ENCODE measurements at regions not wholly inside any gene's neighbourhood (a gene's known extent, or its start where the extent isn't known, plus 50 kb on each side); places are given as distances from the start of the nearest gene placed in this dataset.

DNA sequence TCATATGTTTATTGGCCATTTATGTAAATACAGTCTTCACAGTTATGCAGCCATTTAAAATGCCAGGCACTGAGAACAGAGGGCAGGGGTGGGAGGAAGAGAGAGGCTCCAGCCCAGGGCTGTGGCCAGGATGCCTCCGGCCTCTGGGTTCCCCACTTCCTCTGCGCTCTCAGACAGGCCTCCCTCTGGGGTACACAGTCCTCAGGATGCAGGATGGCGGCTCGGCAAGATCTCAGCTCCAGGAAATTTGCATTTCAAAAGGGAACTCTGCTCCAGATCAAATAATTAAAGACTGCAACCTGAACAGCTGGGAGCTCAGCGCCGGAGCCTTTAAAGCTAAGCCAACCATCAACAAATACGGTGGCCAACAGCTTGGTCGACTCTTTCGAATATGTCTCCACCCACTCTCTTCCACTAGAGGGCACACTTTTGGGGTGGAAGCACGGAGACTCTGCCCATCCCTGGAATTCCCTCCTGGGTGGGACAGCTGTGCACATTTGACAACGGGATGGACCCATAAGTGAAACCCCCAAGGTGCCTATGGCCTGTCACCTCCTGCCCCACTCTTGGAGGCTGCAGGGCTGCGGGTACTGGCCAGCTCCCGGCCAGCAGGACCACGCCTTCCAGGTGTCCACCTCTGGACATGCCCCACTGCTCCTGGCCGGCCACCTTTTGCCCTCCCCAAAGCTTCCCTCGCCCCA is 1044.7 kb downstream of the BRD1 start:
- intact Hi-C loops (cut with micrococcal nuclease) = no loop called here
- DNase-seq = no peak
- Mint-ChIP-seq H3K4me3 (no peak overlapping the region), H3K36me3 (ENCODE audit: low read depth) (no peaks in the 10 kb centered on the region), H3K9me3 (no peaks in the 10 kb centered on the region), H3K27ac (no peak overlapping the region), H3K27me3 (ENCODE audit: low read depth) (peaks cover 5% of the 10 kb centered on the region), H3K4me1 (ENCODE audit: low read depth) (no peaks in the 10 kb centered on the region)
- CTCF ChIA-PET = interaction anchor here (0.5 to 1.1 kb wide), 3 partner anchors 18 to 522 kb away, joined by 3 to 4 read pairs (median 4); no protein-coding TSS in a partner anchor

DNA sequence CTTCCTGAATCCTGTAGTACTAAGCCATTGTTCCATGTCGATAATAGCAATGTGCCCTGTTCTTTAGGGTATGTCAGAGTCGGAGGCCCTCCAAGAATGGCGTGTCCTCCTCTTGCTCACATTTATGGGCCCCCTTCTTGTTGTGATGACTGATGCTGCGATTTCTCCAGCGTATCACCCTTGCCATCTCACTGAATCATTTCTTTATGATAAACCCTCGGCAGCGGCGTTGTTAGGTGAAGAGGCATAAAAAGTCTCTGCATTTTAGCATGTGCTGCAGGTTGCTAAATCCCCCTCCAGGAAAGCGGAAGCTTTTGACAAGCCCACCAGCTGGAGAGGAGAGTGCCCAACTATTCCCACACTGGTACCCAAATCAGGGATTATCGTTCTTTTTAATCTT is 1045.3 kb downstream of the BRD1 start:
- intact Hi-C loops (cut with micrococcal nuclease) = no loop called here
- Mint-ChIP-seq H3K4me3 (no peak overlapping the region), H3K9me3 (no peaks in the 10 kb centered on the region), H3K36me3 (ENCODE audit: low read depth) (no peaks in the 10 kb centered on the region), H3K27me3 (ENCODE audit: low read depth) (peaks cover 10% of the 10 kb centered on the region), H3K27ac (no peak overlapping the region), H3K4me1 (ENCODE audit: low read depth) (no peaks in the 10 kb centered on the region)
- CTCF ChIA-PET = interaction anchor here (0.7 kb wide), 1 partner anchor 17 kb away, joined by 3 read pairs; no protein-coding TSS in a partner anchor
- no peak for DNase-seq

- CTCF ChIA-PET = no interaction called here
- Mint-ChIP-seq H3K4me3 (no peak overlapping the region), H3K27ac (no peak overlapping the region), H3K27me3 (ENCODE audit: low read depth) (peaks cover 10% of the 10 kb centered on the region), H3K36me3 (ENCODE audit: low read depth) (no peaks in the 10 kb centered on the region), H3K9me3 (no peaks in the 10 kb centered on the region), H3K4me1 (ENCODE audit: low read depth) (no peaks in the 10 kb centered on the region)
- no peak for DNase-seq
- intact Hi-C loops (cut with micrococcal nuclease) = no loop called here
Observed at GRCh38 chr22:48781868-48782267, 1045.8 kb downstream of the BRD1 start.

DNA sequence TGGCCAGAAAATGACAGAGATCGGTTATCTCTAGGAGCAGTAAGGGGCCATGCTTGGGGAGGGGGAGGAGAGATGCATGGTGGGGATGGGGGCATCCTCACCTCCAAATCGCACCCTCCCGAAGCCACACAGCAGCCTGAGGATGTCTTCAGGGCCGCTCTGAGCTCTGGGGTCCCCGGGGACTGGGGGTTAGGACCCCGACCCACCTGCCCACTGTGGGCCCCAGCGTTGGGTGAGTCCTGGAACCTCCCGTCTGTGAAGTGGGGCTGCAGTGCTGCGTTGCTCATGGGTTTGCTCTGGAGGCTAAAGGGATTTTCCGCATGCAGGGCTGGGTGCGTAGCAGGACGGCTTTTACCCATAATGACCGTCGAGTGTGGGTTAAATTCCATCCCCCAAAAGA is 1046.3 kb downstream of the BRD1 start:
- Mint-ChIP-seq H3K9me3 (peaks cover 1% of the 10 kb centered on the region), H3K36me3 (ENCODE audit: low read depth) (no peaks in the 10 kb centered on the region), H3K27ac (no peak overlapping the region), H3K4me3 (no peak overlapping the region), H3K27me3 (ENCODE audit: low read depth) (peaks cover 10% of the 10 kb centered on the region), H3K4me1 (ENCODE audit: low read depth) (no peaks in the 10 kb centered on the region)
- DNase-seq = no peak
- intact Hi-C loops (cut with micrococcal nuclease) = no loop called here
- CTCF ChIA-PET = no interaction called here

- peaks cover 2% of the 10 kb centered on the region for H3K9me3 Mint-ChIP-seq
- intact Hi-C loops (cut with micrococcal nuclease) = no loop called here
- no peaks in the 10 kb centered on the region for H3K36me3 Mint-ChIP-seq (ENCODE audit: low read depth)
- CTCF ChIA-PET = no interaction called here
- no peak for DNase-seq
- H3K4me1 Mint-ChIP-seq (ENCODE audit: low read depth) = no peaks in the 10 kb centered on the region
- peaks cover 10% of the 10 kb centered on the region for H3K27me3 Mint-ChIP-seq (ENCODE audit: low read depth)
- H3K27ac Mint-ChIP-seq = no peak overlapping the region
- H3K4me3 Mint-ChIP-seq = no peak overlapping the region
Observed at GRCh38 chr22:48780597-48781277, 1046.9 kb downstream of the BRD1 start.

DNA sequence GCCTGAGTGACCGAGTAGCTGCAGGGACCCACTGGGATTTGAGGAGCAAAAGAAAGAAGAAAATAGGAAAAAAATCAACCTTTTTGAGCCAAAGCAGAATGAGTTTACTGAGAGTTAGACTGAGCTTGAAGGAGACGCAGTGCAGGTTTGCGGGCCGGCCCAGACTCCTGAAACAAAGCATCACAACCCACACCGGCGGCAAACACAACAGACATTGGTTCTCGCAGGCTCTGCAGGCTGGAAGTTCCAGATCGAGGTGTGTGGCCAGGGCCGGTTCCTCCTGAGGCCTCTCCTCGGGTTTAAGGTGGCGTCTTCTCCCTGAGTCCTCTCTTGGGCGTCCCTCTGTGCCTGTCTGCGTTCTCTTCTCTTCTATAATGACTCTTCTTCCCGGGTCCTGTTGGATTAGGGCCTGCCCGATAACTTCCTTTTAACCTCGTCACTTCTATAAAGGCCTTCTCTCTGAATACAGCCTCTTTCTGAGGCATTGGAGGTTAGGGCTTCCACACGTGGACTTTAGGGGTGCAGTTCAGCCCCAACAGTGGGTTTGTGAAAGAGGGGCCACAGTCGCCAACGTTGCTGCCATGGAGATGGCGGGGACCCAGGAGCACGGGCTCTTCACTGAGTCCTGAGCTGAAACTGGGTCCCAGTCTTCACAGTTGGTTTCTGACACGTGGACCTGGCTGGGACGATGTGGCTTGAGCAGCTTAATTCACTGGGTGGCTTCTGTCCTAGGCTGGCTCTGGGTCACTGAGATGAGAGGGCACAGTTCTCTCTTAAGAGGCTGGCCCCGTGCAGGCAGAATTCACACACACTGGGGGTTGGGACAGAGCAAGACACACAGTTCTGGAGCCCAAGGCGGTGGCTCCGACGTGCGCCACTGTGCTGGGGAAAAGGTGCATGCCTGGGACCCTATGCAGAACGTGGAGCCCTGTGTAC is 1047.7 kb downstream of the BRD1 start:
- Mint-ChIP-seq H3K36me3 (ENCODE audit: low read depth) (no peaks in the 10 kb centered on the region), H3K27ac (no peak overlapping the region), H3K9me3 (peaks cover 2% of the 10 kb centered on the region), H3K27me3 (ENCODE audit: low read depth) (peaks cover 11% of the 10 kb centered on the region), H3K4me1 (ENCODE audit: low read depth) (no peaks in the 10 kb centered on the region), H3K4me3 (no peak overlapping the region)
- CTCF ChIA-PET = no interaction called here
- intact Hi-C loops (cut with micrococcal nuclease) = no loop called here
- no peak for DNase-seq

DNA sequence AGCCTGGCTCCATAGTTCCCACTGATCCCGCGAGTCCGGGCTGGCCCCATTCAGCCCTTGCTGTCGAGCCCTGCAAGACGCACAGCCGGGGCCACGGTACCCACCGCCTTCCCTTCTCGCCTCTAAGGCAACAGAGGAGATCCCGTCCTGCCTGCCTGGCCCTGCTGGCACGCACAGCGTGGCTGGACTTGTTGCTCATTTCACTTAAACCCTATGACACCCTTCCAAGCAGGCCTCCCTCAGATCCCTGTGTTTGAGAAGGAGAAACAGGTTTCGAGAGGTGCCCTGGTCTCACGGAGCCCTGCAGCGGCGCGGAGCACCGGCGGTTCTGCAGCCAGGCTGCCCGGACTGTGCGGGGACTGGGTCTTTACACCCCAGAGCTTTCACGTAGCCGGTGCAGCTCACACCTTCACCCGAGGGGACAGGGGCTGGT is 1048.4 kb downstream of the BRD1 start:
- Mint-ChIP-seq H3K9me3 (peaks cover 2% of the 10 kb centered on the region), H3K27ac (no peak overlapping the region), H3K36me3 (ENCODE audit: low read depth) (no peaks in the 10 kb centered on the region), H3K4me1 (ENCODE audit: low read depth) (no peaks in the 10 kb centered on the region), H3K4me3 (no peak overlapping the region), H3K27me3 (ENCODE audit: low read depth) (peaks cover 13% of the 10 kb centered on the region)
- no peak for DNase-seq
- CTCF ChIA-PET = no interaction called here
- intact Hi-C loops (cut with micrococcal nuclease) = no loop called here

DNA sequence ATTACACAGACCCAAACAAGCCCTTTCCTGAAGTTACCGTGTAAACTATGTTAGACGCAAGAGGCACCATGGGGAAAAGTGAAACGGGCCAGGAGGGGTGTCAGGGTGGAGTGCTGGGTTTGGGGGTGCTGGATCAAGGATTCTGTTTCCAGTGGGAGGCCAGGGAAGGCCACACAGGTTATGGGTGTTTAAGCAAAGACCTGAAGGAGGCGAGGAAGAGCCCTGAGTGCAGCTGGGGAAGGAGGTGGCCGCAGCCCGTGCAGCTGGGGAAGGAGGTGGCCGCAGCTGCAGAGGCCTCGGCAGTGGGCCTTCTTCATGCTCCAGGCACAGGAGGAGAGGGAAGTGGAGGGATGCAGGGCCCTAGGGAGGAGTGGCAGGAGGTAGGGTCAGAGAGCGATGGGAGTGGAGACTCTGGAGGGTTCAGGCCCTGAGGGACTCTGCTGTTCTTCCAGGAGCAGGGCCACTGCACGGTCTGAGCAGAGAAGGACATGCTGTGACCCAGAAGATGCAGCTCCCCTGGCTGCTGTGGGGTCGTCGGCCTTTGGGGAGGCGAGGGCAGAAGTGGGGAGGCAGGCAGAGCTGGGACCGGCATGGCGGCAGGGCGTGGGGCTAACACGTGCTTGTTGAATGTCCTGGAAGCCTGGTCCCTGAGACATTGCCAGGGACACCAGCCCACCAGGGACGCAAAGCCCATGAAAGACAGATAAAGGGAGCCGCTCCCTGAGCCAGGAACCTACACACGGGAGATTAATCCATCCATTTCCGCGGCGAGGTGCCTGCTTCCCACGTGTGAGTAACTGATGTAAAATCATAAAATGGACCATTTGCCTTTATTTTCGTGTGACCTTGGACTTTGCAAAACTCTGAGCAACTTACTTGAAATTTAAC is 1049.1 kb downstream of the BRD1 start:
- no peak for DNase-seq
- CTCF ChIA-PET = no interaction called here
- Mint-ChIP-seq H3K27ac (no peak overlapping the region), H3K9me3 (peaks cover 2% of the 10 kb centered on the region), H3K36me3 (ENCODE audit: low read depth) (no peaks in the 10 kb centered on the region), H3K4me3 (no peak overlapping the region), H3K27me3 (ENCODE audit: low read depth) (peaks cover 13% of the 10 kb centered on the region), H3K4me1 (ENCODE audit: low read depth) (no peaks in the 10 kb centered on the region)
- intact Hi-C loops (cut with micrococcal nuclease) = no loop called here

DNA sequence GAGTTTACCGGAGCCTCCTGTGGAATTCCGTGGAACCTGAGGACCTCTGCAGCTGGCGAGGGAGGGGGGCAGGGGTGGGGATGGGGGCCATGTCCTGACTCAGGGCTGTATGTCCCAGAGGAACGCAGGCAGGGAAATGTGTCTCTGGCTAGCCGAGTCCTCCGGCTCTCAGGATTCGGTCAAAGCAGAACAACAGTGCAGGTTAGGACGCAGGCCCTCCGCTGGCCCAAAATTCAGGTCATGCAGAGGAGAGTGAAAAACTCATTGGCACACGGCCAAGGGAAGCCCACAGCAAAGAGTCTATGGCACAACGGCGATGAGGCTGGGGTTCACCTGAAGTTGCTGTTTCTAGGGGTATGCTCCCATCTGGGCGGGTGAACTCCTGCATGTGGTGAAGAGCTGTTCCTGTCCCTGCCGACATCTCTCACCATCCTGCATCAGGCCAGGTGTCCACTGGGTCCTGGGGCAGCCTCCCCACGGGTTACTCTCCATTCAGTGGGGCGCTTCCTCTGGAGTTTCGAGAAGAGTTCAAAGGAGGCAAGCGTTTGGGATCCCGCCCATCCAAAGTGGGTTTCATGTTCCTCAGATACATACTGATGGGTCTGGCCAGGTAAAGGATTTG is 1055.3 kb downstream of the BRD1 start:
- Mint-ChIP-seq H3K4me1 (ENCODE audit: low read depth) (no peaks in the 10 kb centered on the region), H3K27me3 (ENCODE audit: low read depth) (peaks cover 6% of the 10 kb centered on the region), H3K27ac (no peak overlapping the region), H3K4me3 (no peak overlapping the region), H3K36me3 (ENCODE audit: low read depth) (no peaks in the 10 kb centered on the region), H3K9me3 (peaks cover 8% of the 10 kb centered on the region)
- intact Hi-C loops (cut with micrococcal nuclease) = no loop called here
- CTCF ChIA-PET = no interaction called here
- DNase-seq = no peak

- intact Hi-C loops (cut with micrococcal nuclease) = no loop called here
- Mint-ChIP-seq H3K9me3 (peaks cover 17% of the 10 kb centered on the region), H3K4me1 (ENCODE audit: low read depth) (no peaks in the 10 kb centered on the region), H3K36me3 (ENCODE audit: low read depth) (no peaks in the 10 kb centered on the region), H3K27me3 (ENCODE audit: low read depth) (no peaks in the 10 kb centered on the region), H3K27ac (no peak overlapping the region), H3K4me3 (no peak overlapping the region)
- CTCF ChIA-PET = interaction anchor here (1.0 to 1.4 kb wide), 2 partner anchors 10 to 17 kb away, joined by 3 to 5 read pairs; no protein-coding TSS in a partner anchor
- DNase-seq = no peak
Observed at GRCh38 chr22:48765595-48765994, 1062.1 kb downstream of the BRD1 start.

GRCh38 chr22:48761546-48761945 is 1066.1 kb downstream of the BRD1 start:
- Mint-ChIP-seq H3K9me3 (peaks cover 10% of the 10 kb centered on the region), H3K4me1 (ENCODE audit: low read depth) (no peaks in the 10 kb centered on the region), H3K4me3 (no peak overlapping the region), H3K27me3 (ENCODE audit: low read depth) (peaks cover 12% of the 10 kb centered on the region), H3K27ac (no peak overlapping the region), H3K36me3 (ENCODE audit: low read depth) (no peaks in the 10 kb centered on the region)
- no peak for DNase-seq
- intact Hi-C loops (cut with micrococcal nuclease) = no loop called here
- CTCF ChIA-PET = no interaction called here

Measured in activated naive CD4-positive, alpha-beta T cell treated with anti-CD3 and anti-CD28 coated beads for 36 hours (primary cell).